CD4-positive, alpha-beta T cell treated with Interleukin-1 beta for 1 hour (primary cell): ENCODE measurements at regions not wholly inside any gene's neighbourhood (a gene's known extent, or its start where the extent isn't known, plus 50 kb on each side); places are given as distances from the start of the nearest gene placed in this dataset.

Experiments
- DNase-seq, 2 donors: peaks; one replicate each; pipeline ENCODE4 v3.0.0-alpha.2; 2020 to 2022

DNA sequence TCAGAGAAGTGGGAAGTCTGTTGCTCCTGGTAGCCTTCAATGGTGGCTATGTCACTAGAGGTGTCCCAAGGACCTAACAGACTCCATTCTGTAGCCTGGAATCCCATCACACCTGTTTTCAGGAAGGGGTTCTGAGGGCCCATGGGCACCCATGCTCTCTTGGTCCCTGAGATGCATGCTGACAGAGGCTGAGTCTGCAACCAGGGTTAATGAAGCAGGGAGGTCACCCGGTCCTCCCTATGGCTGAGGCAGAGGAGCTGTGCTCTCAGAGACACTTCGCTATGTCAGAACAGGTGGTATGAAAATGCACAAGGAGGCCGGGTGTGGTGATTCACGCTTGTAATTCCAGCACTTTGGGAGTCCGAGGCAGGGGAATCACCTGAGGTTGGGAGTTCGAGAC is 452.1 kb downstream of the TCERG1L start:
- DNase-seq: no peak

DNA sequence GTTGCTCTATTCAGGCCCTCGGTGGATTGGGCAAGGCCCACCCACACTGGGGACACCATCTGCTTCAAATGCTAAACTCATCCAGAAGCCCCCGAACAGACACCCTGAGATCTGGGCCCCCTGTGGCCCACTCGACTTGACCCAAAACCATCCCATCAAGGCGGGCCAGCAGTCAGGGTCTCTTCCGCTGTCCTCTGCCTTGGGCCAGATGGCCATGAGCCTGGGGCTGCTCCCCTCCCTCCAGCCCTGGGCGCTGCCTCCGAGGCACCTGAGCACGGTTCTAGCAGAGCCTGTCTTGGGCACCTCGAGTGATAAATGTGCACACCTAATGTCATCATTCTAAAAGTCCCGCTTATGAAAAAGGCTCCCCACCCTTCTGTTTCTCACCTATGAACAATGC is 449.4 kb downstream of the TCERG1L start:
- no peak for DNase-seq

GRCh38 chr10:130862626-130863025 is 448.9 kb downstream of the TCERG1L start:
- DNase-seq: no peak

GRCh38 chr10:130863044-130863443 is 448.5 kb downstream of the TCERG1L start:
- DNase-seq: no peak

DNA sequence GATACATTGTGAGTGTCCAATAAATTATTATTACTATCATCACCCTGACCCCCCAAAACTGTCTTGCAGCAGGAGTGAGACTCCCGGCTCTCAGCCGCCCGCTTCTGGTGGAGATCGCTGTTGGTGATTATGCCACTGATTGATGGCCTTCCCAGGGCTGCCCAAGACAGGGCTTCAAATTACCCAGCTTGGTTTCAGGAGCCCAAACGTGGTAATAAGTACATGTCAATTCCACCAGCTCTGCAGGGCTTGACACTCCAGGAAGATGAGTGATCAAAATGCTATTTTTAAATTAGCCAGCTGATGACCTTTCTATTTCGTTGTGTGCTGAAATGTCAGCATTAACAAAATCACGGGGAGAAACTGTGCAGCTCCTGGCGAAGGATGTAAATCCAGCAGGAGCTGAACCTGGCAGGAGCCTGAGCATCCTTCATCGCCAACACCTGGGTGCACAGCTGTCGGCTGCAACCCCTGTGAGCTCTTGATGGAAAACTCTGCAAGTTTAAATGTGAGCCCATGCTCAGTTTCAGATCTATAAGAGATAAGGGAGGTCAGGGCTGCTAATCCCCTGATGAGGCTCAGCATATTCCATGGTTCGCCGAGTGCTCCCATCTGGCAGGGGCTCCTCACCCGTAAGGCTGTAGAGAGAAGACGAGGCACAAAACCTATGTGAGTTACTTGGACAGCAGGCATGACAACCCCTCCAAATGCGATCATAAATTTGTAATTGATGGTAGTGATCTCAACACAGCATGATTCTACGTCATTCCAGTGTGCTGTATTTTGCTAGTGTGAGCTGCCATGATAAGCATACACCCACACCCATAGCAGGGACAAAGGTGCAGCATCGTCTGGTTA is 446.3 kb downstream of the TCERG1L start:
- no peak for DNase-seq

- no peak for DNase-seq
Measured at GRCh38 chr10:130866857-130867256, 444.7 kb downstream of the TCERG1L start.

- DNase-seq: no peak
Measured at GRCh38 chr10:130867446-130868194, 443.9 kb downstream of the TCERG1L start.

DNA sequence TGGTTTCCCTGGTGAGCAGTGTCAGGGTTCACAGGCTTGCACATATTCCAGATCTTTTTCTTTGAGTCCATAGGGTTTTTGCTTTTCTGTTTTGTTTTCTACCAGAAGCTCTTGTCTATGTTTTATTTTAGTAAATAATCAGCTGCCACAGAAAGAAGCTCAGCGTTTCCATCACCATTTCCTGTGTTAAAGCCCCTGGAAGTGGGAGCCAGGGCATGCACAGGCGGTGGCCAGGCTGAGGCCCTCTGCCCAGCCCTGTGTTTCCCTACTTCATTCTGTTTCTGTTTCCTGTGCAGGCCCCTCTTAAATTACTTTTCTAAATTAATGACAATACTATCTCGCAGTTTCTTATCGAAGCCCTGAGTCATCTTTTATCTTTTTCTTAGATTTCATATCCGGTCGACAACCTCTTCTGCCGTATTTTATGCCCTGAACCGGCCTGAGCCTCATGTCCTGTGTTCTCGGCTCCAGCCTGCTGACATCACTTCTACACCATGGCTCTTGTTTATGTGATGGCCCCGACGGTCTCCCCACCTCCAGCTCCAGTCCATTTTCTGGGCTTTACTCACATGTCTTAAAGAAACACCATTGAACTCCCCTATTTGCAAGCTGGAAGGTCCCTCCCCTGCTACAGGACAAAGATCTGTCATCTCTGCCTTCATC is 442.2 kb downstream of the TCERG1L start:
- DNase-seq: no peak

DNA sequence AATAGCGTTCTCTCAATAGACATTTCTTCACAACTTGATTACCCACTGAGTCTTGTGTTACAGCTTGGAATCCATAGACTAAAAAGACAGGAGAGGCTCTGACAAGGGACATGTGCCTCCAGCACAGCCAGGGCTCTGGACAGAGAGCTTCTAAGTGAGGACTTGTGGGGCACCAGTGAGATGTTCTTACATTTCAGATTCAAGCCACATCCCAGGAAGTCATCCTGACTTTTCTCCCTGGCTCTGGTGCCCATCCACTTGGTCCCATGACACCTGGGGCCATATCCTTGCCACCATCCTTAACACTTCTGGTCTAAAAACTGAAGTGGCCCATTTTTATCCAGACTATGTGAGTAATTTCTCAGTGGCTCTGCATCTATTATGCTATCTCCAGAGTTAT is 440.1 kb downstream of the TCERG1L start:
- no peak for DNase-seq

DNA sequence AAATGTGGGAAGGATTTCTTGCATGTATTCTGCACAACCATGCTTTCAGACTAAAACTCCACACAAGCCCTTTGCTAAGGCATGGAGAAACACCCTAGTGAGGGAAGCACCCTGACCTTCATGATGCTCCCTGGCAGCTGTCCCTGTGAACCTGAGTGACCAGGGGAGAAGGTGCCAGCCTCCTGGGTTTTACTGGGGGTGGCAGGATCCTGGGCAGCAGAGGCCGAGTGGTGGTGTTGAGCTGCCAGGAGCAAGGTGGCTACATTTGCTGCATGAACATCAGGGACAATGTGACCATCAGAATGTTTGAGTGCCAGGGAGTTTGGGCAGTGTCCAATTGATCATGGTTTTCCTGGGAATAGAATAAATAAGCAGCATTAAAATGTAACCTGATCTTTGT is 437.9 kb downstream of the TCERG1L start:
- no peak for DNase-seq

- no peak for DNase-seq
Measured at GRCh38 chr10:130875116-130875515, 436.4 kb downstream of the TCERG1L start.

DNA sequence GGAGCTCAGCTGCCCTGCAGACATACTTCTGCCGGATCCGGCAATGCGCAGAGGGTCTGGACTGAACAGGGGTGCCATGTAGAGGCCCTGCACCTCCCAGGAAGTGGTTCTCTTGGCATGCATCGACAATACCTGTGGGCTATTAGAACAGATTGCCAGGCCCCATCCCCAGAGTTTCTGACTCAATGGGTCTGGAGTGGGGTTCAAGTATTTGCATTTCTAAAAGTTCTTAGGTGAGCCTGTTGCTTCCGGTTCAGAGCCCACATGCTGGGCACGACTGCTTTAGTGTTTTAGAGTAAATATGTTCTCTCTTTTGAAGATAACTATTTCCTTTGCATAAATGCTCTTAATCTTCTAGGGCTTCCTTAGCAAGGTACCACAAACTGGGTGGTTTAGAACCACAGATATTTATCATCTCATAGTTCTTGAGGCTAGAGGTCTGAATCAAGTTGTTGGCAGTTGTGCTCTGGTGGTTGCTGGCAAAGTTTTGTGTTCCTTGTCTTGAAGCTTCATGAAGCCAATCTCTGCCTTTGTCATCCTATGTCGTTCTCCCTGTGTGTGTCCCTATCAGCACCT is 435.5 kb downstream of the TCERG1L start:
- no peak for DNase-seq

- no peak for DNase-seq
Measured at GRCh38 chr10:130877126-130877525, 434.4 kb downstream of the TCERG1L start.

GRCh38 chr10:130878131-130878530 is 433.4 kb downstream of the TCERG1L start:
- no peak for DNase-seq

DNA sequence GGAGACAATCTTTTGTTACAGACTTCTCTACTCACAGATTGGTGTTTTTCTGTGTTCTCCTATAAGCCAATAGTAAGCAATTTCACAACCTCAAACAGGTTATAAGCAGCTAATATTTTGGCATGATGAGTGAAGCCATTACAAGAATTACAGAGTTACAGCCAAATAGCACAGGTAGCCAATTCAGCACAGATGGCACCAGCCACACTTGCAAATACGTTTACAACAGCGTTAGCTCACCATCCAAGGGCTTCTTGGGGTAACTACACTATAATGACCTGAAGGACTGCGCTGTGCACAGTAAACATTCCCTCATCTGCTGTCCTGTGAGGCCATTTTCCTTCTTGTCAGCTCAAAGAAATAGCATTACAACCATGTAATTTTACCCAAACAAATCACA is 428.6 kb downstream of the TCERG1L start:
- no peak for DNase-seq

GRCh38 chr10:130884456-130884855 is 427.1 kb downstream of the TCERG1L start:
- no peak for DNase-seq

GRCh38 chr10:130885021-130885655 is 426.4 kb downstream of the TCERG1L start:
- no peak for DNase-seq

- DNase-seq: no peak
Measured at GRCh38 chr10:130887170-130887569, 424.4 kb downstream of the TCERG1L start.

DNA sequence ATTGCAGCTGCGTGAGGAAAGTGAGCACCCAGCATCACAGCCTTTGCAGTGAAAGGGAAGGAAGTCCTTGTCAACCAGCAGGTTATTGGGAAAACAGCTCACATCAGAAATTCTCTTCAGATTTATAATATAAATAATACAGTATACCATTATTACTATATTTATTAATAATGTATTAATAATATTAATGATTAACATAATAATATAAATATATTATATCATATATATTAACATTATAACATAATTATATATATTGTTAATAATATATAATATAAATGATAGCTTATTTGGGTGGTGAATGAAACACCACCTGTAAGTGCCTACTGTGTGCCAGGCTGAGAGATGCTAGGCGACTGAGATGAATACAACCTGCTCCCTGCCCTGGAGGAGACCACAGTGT is 423.0 kb downstream of the TCERG1L start:
- no peak for DNase-seq

- DNase-seq: no peak
Measured at GRCh38 chr10:130889240-130889639, 422.3 kb downstream of the TCERG1L start.

DNA sequence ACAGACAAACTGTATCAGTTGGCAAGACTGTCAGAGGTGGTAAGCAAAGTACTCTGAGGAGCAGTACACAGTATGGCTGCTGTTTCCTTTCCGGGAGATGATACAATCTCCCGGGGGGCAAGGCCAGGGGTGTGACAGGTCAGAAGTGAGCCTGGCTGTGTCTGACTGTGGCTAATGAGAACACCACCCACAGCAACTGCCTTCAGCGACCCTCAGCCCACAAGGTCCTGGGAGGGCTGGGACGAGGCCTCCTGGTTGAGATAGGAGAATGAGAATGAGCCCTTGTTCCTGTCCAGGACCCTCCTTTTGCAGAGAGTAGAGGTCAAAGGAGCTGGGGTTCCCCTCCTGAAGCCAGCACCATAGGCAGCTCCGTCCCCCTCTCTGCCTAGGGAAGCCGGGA is 421.7 kb downstream of the TCERG1L start:
- DNase-seq: no peak

- DNase-seq: no peak
Measured at GRCh38 chr10:130891066-130891465, 420.5 kb downstream of the TCERG1L start.

DNA sequence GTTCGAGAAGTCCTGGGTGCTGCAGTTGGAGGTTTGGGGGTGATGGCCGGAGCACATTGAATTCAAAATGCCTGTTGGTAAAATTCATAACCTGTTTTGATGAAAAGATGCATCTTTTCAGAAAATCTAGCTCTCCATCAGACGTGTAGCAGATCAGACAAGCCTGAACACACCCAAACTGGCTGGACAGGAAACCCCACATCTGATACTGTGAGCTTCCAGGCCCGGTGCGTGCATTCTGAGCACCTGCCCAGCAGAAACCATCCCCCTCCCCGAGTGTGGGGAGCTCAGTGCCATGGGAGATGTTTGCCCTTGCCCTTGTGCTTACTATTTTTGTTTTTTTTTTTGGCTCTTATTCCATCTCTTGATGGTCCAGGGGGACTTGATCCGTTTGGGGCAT is 417.1 kb downstream of the TCERG1L start:
- DNase-seq: no peak
